IMR-90 (cell line): ENCODE measurements at regions not wholly inside any gene's neighbourhood (a gene's known extent, or its start where the extent isn't known, plus 50 kb on each side); places are given as distances from the start of the nearest gene placed in this dataset.

ENCODE experiments used
- ATAC-seq: fragments of 200-7000 bp; cut with Tn5 transposase; 2 replicates; pipeline ENCODE4 v1.9.1; 2020; ENCODE audit warnings: low read depth, mild to moderate bottlenecking, moderate library complexity
- BruUV-seq: library from RNA; stranded (reverse); fragments of 400-500 nt; replicated peaks from 2 replicates; lab custom pipeline; 2021; lab: Mats Ljungman, UMichigan
- CTCF ChIA-PET: fragments of 300-600 bp; formaldehyde crosslinking; extraction: SDS; loops from one replicate; lab custom pipeline; 2021; ENCODE audit warnings: antibody characterized with exemption; lab: Yijun Ruan, JAX
- POLR2A ChIA-PET: fragments of 300-600 bp; sonication (Branson Sonifier 250); formaldehyde crosslinking; loops from one replicate; lab custom pipeline; 2022; ENCODE audit warnings: antibody characterized with exemption; ENCODE audit not compliant: unreplicated experiment; lab: Charles Lee
- DNase-seq: peaks from one replicate; pipeline ENCODE4 v3.0.0; 2013
- H2AFZ ChIP-seq: replicated peaks from 2 replicates; pipeline ENCODE3; 2013; ENCODE audit warnings: low read length, mild to moderate bottlenecking; ENCODE audit not compliant: poor library complexity
- H2AK5ac ChIP-seq: 2 replicates; pipeline ENCODE4 v1.6.1; 2013; ENCODE audit warnings: low read depth, low read length, inconsistent platforms
- H2AK9ac ChIP-seq: replicated peaks from 2 replicates; pipeline ENCODE3; 2013; ENCODE audit warnings: mild to moderate bottlenecking, low read depth, low read length, moderate library complexity; ENCODE audit not compliant: poor library complexity
- H2BK120ac ChIP-seq: 2 replicates; pipeline ENCODE4 v1.6.1; 2013; ENCODE audit warnings: low read depth, low read length, inconsistent platforms
- H2BK15ac ChIP-seq: 3 replicates; pipeline ENCODE4 v1.6.1; 2013; ENCODE audit warnings: low read depth, low read length, inconsistent platforms
- H2BK20ac ChIP-seq: 2 replicates; pipeline ENCODE4 v1.6.1; 2013; ENCODE audit warnings: low read depth, mild to moderate bottlenecking, inconsistent platforms, low read length, moderate library complexity
- H2BK5ac ChIP-seq: 2 replicates; pipeline ENCODE4 v1.6.1; 2013; ENCODE audit warnings: mild to moderate bottlenecking, low read depth, low read length, inconsistent platforms; ENCODE audit not compliant: poor library complexity, severe bottlenecking
- H3K14ac ChIP-seq: replicated peaks from 2 replicates; pipeline ENCODE4 v1.6.1; 2013; ENCODE audit warnings: low read depth, low read length, inconsistent platforms
- H3K18ac ChIP-seq: 2 replicates; pipeline ENCODE4 v1.6.1; 2013; ENCODE audit warnings: low read depth, low read length, control low read depth
- H3K23ac ChIP-seq: 2 replicates; pipeline ENCODE4 v1.6.1; 2013; ENCODE audit warnings: low read depth, low read length, inconsistent platforms
- H3K27ac ChIP-seq: 2 replicates; pipeline ENCODE4 v1.5.1; 2013; ENCODE audit warnings: mild to moderate bottlenecking, control low read depth, low read length; ENCODE audit not compliant: insufficient read depth
- H3K27me3 ChIP-seq: 2 replicates; pipeline ENCODE4 v1.6.1; 2013; ENCODE audit warnings: low read length; ENCODE audit not compliant: control insufficient read depth, insufficient read depth
- H3K36me3 ChIP-seq: 2 replicates; pipeline ENCODE4 v1.6.1; 2013; ENCODE audit warnings: low read length, mixed read lengths; ENCODE audit not compliant: control insufficient read depth, insufficient read depth
- H3K4ac ChIP-seq: 2 replicates; pipeline ENCODE4 v1.6.1; 2013; ENCODE audit warnings: low read depth, low read length, inconsistent platforms
- H3K4me1 ChIP-seq: 2 replicates; pipeline ENCODE4 v1.6.1; 2013; ENCODE audit warnings: low read length, mixed read lengths; ENCODE audit not compliant: control insufficient read depth, insufficient read depth
- H3K4me2 ChIP-seq: 2 replicates; pipeline ENCODE4 v1.6.1; 2013; ENCODE audit warnings: low read depth, mild to moderate bottlenecking, control low read depth, low read length, moderate library complexity
- H3K4me3 ChIP-seq: 2 replicates; pipeline ENCODE4 v1.5.1; 2013; ENCODE audit warnings: low read depth, mild to moderate bottlenecking, control low read depth, low read length, moderate library complexity; ENCODE audit not compliant: insufficient read depth
- H3K56ac ChIP-seq: 2 replicates; pipeline ENCODE4 v1.6.1; 2013; ENCODE audit warnings: low read length, inconsistent platforms; ENCODE audit not compliant: insufficient read depth; ENCODE audit errors: extremely low read depth
- H3K79me1 ChIP-seq, 2 experiments: 2 replicates each; pipeline ENCODE4 v1.6.1; 2013; ENCODE audit warnings: low read length in 2 of 2, inconsistent platforms in 1 of 2, low read depth in 1 of 2
- H3K9ac ChIP-seq: 2 replicates; pipeline ENCODE4 v1.6.1; 2013; ENCODE audit warnings: low read depth, low read length, control low read depth
- H3K9me1 ChIP-seq: 2 replicates; pipeline ENCODE4 v1.6.1; 2013; ENCODE audit warnings: low read length, inconsistent platforms; ENCODE audit not compliant: insufficient read depth
- H3K9me3 ChIP-seq: 2 replicates; pipeline ENCODE4 v1.6.1; 2013; ENCODE audit warnings: low read length; ENCODE audit not compliant: control insufficient read depth, insufficient read depth
- H4K20me1 ChIP-seq: 2 replicates; pipeline ENCODE4 v1.6.1; 2013; ENCODE audit warnings: low read length, inconsistent platforms; ENCODE audit not compliant: insufficient read depth
- H4K5ac ChIP-seq: 2 replicates; pipeline ENCODE4 v1.6.1; 2013; ENCODE audit warnings: mild to moderate bottlenecking, low read depth, low read length, control low read depth
- H4K8ac ChIP-seq, 2 experiments: 2 replicates each; pipeline ENCODE4 v1.6.1; 2013; ENCODE audit warnings: low read depth in 2 of 2, low read length in 2 of 2, control low read depth in 1 of 2, inconsistent platforms in 1 of 2
- H4K91ac ChIP-seq: 2 replicates; pipeline ENCODE4 v1.6.1; 2013; ENCODE audit warnings: low read depth, low read length, inconsistent platforms; ENCODE audit not compliant: insufficient read depth
- CHD1 ChIP-seq: IDR thresholded peaks from 2 replicates; pipeline ENCODE4 v1.6.1; 2012; ENCODE audit warnings: low read depth, low read length, improper control_type of control experiment
- SMC3 ChIP-seq: fragments of 150-350 bp; IDR thresholded peaks from 2 replicates; pipeline ENCODE4 v1.6.1; 2016; ENCODE audit warnings: low read depth, mild to moderate bottlenecking, antibody characterized with exemption, low read length, moderate library complexity
- WGBS, 2 experiments: methylation state at CpG; one replicate each; pipeline versions ENCODE4 v1.1.5 to v1.1.7; 2013; ENCODE audit warnings: missing lambda C conversion rate in 2 of 2; ENCODE audit not compliant: insufficient read length in 1 of 2; ENCODE audit errors: extremely low coverage in 2 of 2; 5-methylcytosine and 5-hydroxymethylcytosine counted together
- dilution Hi-C: fragments of 300-500 bp; cut with HindIII; formaldehyde crosslinking; loops from one replicate; pipeline ENCODE4 v1.14.3; 2018; ENCODE audit warnings: low sequenced_read_pairs; ENCODE audit not compliant: unreplicated experiment
- in situ Hi-C: fragments of 300-500 bp; cut with MboI; formaldehyde crosslinking; loops from 3 replicates; pipeline ENCODE4 v1.14.3; 2019; ENCODE audit warnings: low sequenced_read_pairs, inconsistent platforms, mixed read lengths
- intact Hi-C: fragments of 100-400 bp; cut with micrococcal nuclease; formaldehyde crosslinking; loops from 2 replicates; pipeline ENCODE4 v1.10.0; 2022

DNA sequence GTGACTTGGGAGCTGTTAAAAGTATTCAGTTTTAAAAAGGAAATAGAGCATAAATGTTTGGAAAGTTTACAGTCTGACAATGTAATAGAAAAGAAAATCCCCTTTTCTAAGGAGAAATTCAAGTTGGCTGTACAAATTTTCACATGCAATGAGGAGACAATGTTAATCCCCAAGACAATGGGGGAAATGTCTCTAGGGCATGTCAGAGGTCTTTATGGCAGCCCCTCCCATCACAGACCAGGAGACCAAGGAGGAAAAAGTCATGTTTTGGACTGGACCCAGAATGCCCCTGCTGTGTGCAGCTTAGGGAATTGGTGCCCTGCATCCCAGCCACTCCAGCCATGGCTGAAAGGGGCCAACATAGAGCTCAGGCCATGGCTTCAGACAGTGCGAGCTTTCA, 831.1 kb upstream of the ADGRL3 start:
- Histone ChIP-seq H2BK15ac (no peak overlapping the region), H2AFZ (no peak overlapping the region), H3K23ac (no peak overlapping the region), H3K9me3 (no peaks in the 10 kb centered on the region), H3K4me2 (no peak overlapping the region), H3K14ac (no peak overlapping the region), H4K8ac (no peak overlapping the region), H2AK9ac (no peak overlapping the region), H3K56ac (no peak overlapping the region), H4K20me1 (no peaks in the 10 kb centered on the region), H3K27me3 (no peaks in the 10 kb centered on the region), H4K5ac (no peak overlapping the region), H3K9me1 (no peaks in the 10 kb centered on the region), H2BK120ac (no peak overlapping the region), H4K91ac (no peak overlapping the region), H3K9ac (no peak overlapping the region), H3K4me3 (no peak overlapping the region), H3K4me1 (no peaks in the 10 kb centered on the region), H2BK5ac (no peak overlapping the region), H2AK5ac (no peak overlapping the region), H3K27ac (no peak overlapping the region), H3K79me1 (no peaks in the 10 kb centered on the region), H3K4ac (no peak overlapping the region), H3K18ac (no peak overlapping the region), H3K36me3 (no peaks in the 10 kb centered on the region), H2BK20ac (no peak overlapping the region)
- DNase-seq (no peak), ATAC-seq (no peak)
- intact Hi-C loops (no loop called here), dilution Hi-C loops (no loop called here), in situ Hi-C loops (no loop called here)
- ChIA-PET CTCF (no interaction called here), POLR2A (no interaction called here)
- BruUV-seq, result no TSS peak
- TF ChIP-seq CHD1, result no peak
- no peak for TF ChIP-seq SMC3
- WGBS, 2 experiments, result 60% methylated on average over 1 of the region's 1 CpG; no CpG with 5 or more reads in 1 of the 2 experiments
